Mucosa of descending colon (tissue), 3 donors: ENCODE measurements at regions not wholly inside any gene's neighbourhood (a gene's known extent, or its start where the extent isn't known, plus 50 kb on each side); places are given as distances from the start of the nearest gene placed in this dataset.

Experiments
- ATAC-seq: fragments of 200-7000 bp; cut with Tn5 transposase; one replicate; pipeline ENCODE4 v1.9.1; 2020; ENCODE audit warnings: mild to moderate bottlenecking, moderate library complexity
- DNase-seq, 3 donors: peaks; one replicate each; pipeline ENCODE4 v3.0.0-alpha.2; 2020
- H3K36me3 ChIP-seq: fragments of 200-600 bp; one replicate; pipeline ENCODE4 v1.8.0; 2021; ENCODE audit warnings: low read depth, mild to moderate bottlenecking
- H3K4me1 ChIP-seq: fragments of 200-600 bp; one replicate; pipeline ENCODE4 v1.8.0; 2021; ENCODE audit warnings: low read depth, mild to moderate bottlenecking
- H3K4me3 ChIP-seq: fragments of 200-600 bp; one replicate; pipeline ENCODE4 v1.8.0; 2021; ENCODE audit warnings: mild to moderate bottlenecking
- H3K9me3 ChIP-seq: fragments of 200-600 bp; one replicate; pipeline ENCODE4 v1.8.0; 2021; ENCODE audit warnings: mild to moderate bottlenecking
- intact Hi-C, 2 donors: fragments of 100-400 bp; cut with DNase I in 1 of 2; cut with micrococcal nuclease in 1 of 2; formaldehyde crosslinking; loops; one replicate each; pipeline versions ENCODE4 v1.11.0 to v1.11.1; 2022; cut with DNase I, micrococcal nuclease
- TF ChIP-seq, protein P1 (sequence below): fragments of 200-600 bp; IDR thresholded peaks from one replicate; pipeline ENCODE4 v1.8.0; 2022; ENCODE audit warnings: antibody characterized with exemption, mild to moderate bottlenecking
- donor health status: DM: no; HTN: no; CAD: no; lungs with moderate emphysema.
- donor health status: DM: no; HTN: no; CAD: no.
- donor health status: DM: no; HTN: yes; CAD: no.

DNA sequence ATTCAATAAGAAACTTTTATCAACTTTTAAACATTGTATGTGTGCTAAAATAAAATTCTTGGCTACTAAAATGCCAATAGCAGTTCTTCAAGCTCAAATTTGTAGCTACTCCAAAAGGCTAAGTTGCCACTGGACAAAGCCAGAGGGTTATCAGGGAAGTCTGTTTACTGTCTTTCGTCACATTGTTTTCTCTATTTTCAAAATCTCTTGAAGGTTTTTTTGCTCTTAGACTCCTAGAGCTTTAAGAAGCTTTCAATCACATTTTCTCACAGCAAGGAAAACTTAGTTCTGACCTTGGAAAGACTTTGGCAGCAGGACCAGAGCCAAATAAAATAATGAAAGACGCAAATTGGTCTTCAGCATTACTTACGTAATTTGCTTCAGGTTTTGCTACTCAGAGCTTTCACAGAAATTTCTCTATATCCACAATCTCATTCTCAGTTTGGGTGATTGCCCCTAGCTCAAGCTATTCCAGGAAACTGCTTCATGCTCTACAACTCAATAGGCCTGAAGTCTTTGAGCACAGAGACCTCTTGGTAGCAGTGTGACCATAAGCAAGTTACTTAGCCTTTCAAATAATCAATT, 257.7 kb downstream of the GABRG2 start:
- Histone ChIP-seq H3K9me3 (no peaks in the 10 kb centered on the region), H3K4me1 (no peaks in the 10 kb centered on the region), H3K4me3 (no peak overlapping the region), H3K36me3 (no peaks in the 10 kb centered on the region)
- ATAC-seq (no peak), DNase-seq (no peak)
- TF ChIP-seq, protein P1, sequence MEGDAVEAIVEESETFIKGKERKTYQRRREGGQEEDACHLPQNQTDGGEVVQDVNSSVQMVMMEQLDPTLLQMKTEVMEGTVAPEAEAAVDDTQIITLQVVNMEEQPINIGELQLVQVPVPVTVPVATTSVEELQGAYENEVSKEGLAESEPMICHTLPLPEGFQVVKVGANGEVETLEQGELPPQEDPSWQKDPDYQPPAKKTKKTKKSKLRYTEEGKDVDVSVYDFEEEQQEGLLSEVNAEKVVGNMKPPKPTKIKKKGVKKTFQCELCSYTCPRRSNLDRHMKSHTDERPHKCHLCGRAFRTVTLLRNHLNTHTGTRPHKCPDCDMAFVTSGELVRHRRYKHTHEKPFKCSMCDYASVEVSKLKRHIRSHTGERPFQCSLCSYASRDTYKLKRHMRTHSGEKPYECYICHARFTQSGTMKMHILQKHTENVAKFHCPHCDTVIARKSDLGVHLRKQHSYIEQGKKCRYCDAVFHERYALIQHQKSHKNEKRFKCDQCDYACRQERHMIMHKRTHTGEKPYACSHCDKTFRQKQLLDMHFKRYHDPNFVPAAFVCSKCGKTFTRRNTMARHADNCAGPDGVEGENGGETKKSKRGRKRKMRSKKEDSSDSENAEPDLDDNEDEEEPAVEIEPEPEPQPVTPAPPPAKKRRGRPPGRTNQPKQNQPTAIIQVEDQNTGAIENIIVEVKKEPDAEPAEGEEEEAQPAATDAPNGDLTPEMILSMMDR: no peak
- intact Hi-C loops: no loop called here

DNA sequence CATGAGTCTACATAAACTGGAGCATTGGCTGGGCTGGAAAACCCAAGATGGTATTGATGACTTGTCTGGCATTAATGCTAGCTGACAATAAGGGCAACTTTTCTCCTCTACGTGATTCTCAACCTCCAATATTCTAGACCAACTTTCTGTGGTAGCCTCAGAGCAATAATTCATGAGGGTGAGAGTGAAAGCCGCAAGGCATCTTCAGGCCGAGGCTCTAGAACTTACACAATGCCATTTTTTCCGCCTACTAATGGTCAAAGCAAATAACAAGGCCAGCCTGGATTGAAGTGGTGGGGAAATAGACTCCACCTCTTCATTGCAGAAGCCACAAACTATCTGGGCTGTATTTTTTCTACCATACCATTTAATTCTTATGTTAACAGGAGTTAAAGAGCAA, 267.4 kb downstream of the GABRG2 start:
- Histone ChIP-seq H3K9me3 (no peaks in the 10 kb centered on the region), H3K4me1 (no peaks in the 10 kb centered on the region), H3K36me3 (no peaks in the 10 kb centered on the region), H3K4me3 (no peak overlapping the region)
- intact Hi-C loops: no loop called here
- TF ChIP-seq, protein P1: no peak
- no peak for ATAC-seq
- no peak for DNase-seq

DNA sequence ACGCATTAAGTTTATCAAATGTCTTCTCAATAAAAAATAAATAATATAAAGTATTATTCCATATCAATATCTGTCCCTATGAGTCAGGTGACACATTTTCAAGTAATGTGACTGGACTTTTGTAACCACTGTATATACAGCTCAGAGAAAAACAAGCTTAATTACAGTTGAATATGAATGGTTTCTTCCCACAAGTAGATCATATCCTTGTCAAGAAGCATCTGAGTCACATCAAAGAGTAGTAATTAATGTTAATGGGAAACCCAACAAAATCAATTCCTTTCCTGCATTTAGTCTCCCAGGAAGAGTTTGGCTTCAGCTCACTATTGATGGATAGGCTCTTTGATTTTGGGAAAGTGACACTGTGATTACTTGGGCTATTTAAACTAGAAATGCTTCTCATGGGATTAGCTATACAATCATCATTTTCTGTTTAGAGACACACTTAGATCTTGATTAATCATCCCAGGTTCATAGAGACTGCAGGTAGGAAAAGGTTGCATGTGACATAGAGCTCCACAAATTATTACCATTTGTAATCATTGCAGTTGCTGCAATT, 292.9 kb downstream of the GABRG2 start:
- H3K9me3 ChIP-seq: no peaks in the 10 kb centered on the region
- no peaks in the 10 kb centered on the region for H3K36me3 ChIP-seq
- TF ChIP-seq, protein P1: no peak
- ATAC-seq: no peak
- no peak overlapping the region for H3K4me3 ChIP-seq
- no peaks in the 10 kb centered on the region for H3K4me1 ChIP-seq
- intact Hi-C loops: no loop called here
- no peak for DNase-seq

DNA sequence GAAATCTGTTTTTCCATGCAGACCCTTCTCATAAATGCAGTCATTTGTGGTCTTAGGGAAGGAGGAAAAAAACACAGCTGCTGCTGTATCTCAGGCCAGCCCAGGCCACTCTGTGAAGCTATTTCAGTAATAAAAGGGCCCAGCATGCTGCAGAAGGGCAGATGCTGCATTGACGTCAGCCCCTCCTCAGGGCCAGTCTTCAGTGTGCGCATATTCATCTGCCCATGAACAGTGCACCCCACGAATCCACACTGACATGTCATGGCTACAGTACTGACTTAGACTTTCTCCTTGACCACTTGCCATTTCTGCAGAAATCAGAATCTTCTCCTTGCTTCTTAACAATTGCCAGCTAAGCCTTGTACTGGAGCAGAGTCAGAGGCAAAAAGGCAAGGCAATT, 304.7 kb downstream of the GABRG2 start:
- no peak for DNase-seq
- H3K4me3 ChIP-seq: no peak overlapping the region
- peaks cover 7% of the 10 kb centered on the region for H3K9me3 ChIP-seq
- intact Hi-C loops: no loop called here
- no peaks in the 10 kb centered on the region for H3K36me3 ChIP-seq
- TF ChIP-seq, protein P1: no peak
- no peaks in the 10 kb centered on the region for H3K4me1 ChIP-seq
- ATAC-seq: no peak

DNA sequence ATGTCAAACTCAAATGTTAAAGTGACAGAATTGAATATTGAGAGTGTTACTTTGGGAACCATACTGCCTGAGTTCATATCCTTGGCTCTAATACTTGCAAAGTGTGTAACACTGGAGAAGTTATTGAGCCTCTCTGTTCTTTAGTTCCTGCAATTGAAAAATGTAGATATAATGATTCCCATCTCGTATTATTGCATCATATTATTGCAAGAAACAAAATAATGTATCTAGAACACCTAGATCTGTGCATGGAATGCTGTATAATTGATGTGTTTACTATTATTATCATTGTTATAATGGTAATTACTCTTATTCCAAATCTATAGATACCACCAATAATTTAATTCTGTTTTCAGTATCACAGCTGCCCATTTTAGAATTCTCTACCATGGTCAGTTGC, 310.3 kb downstream of the GABRG2 start:
- intact Hi-C loops: no loop called here
- Histone ChIP-seq H3K4me1 (no peaks in the 10 kb centered on the region), H3K4me3 (no peak overlapping the region), H3K9me3 (no peaks in the 10 kb centered on the region), H3K36me3 (no peaks in the 10 kb centered on the region)
- TF ChIP-seq, protein P1: no peak
- no peak for ATAC-seq
- no peak for DNase-seq

DNA sequence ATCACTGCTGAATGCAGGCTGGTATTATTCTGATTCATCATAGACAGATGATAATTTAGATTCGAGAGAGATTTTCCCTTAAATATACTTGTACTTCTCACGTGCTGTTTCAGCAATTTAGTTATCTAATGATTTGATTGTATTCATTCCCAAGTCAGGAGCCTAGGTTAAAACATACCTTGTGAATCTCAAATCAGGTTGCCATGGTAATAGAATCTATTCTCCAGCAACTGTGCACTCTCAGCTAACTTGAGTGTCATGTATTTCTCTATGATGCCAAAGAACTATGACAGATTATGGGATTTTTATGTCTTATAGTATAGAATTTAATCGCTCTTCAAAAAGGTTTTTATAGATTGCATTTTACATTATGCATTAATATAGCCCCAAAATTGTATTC, 315.3 kb downstream of the GABRG2 start:
- intact Hi-C loops: no loop called here
- no peaks in the 10 kb centered on the region for H3K4me1 ChIP-seq
- H3K4me3 ChIP-seq: no peak overlapping the region
- DNase-seq (no peak), ATAC-seq (no peak)
- TF ChIP-seq, protein P1: no peak
- H3K9me3 ChIP-seq: no peaks in the 10 kb centered on the region
- H3K36me3 ChIP-seq: no peaks in the 10 kb centered on the region
